ENCODE measurements at regions not wholly inside any gene's neighbourhood (a gene's known extent, or its start where the extent isn't known, plus 50 kb on each side); places are given as distances from the start of the nearest gene placed in this dataset.

DNA sequence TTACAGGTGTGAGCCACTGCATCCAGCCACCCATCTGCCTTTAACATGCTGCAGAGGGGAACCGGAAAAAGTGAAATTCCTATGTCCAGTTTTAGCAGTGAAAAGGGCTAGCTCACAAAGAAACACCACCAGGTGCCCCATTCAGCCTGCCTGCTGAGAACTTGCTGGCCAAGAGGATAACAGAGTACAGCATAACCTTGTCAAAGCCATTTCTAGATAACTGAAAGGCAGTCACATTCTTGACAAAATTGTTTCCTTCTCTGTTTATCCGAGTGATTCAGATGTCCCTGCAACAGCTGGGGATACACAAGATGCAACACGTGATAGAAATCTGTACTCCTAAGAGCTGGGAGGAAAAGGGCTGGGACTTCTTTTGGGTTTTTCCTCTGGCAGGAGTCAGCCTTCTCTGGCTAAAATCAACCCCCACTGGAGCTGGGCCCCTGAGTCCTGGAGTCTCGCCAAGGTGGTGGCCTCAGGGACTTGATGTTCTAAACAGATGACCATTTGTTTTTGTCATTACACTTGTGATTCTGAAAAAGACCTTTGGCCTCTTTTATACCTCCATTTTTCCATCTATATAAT lies 505.4 kb downstream of the BCL11A start:
- DNase-seq (ENCODE audit: low read depth): no peak

DNA sequence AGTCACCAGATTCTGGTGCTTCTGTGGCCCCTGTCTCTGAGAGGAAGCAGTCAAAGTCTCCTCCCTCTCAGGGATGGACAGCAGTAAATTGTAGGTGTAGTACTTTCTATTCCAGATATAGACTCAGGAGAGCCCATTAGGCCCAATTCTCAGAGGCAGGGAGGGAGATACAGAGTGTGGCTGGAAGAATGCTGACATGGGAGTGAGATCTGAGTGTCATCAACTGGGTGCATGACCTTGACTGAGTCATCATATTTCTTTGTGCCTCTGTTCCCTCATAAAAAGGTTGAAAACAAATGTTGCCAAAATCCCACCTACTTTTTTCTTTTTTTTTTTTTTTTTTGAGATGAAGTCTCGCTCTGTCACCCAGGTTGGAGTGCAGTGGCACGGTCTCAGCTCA lies 506.1 kb downstream of the BCL11A start:
- DNase-seq (ENCODE audit: low read depth): no peak

DNA sequence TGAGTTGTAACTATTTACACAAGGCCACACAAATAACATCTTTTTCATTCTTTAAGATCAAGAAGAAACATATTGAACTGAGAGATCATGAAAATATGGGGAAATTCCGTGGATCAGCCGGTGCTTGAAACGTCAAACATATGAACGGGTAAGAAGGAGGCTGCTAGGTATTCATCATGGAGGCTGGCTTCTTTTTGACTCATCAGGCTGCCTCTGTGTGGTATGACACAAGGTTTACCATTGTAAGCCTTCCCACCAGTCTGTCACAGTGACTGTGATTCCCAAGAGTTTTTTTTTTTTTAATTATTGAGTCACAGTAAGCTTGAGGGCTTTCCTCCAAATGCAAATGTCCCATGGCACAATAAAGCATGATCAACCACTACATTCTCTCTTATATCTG lies 506.9 kb downstream of the BCL11A start:
- no peak for DNase-seq (ENCODE audit: low read depth)

DNA sequence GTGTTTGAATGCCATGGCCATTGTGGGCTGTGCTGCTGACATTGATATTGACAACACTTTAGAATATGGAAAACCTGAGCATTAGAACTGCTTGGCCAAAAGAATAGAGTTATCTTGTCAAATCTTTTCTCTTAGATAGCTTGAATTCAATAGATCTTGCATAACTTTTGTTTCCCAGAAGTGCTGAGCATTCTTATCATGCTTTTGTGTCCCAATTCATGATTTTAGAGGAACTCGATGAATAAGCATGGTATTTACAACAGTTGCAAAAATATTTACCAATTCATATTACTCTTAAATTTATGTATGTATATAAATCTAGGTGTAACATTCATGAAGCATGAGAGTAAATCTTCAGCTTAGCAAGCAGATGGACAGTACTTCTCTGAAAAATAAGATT lies 508.0 kb downstream of the BCL11A start:
- DNase-seq (ENCODE audit: low read depth): no peak

DNA sequence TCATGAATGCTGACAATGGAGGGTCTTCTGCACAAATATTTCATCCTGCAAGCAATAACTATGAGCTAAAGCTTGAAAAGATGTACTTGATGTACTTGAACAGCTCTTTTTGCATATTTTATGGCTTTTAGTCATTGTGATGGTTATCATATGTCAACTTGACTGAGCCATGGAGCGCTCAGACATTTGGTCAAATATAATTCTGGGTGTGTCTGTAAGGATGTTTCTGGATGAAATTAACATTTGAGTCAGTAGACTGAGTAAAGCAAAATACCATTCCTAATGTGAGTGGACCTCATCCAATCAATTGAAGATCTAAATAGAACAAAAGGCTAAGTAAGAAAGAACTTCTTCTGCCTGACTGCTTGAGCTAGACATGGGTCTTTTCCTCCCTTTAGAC lies 509.0 kb downstream of the BCL11A start:
- no peak for DNase-seq (ENCODE audit: low read depth)

DNA sequence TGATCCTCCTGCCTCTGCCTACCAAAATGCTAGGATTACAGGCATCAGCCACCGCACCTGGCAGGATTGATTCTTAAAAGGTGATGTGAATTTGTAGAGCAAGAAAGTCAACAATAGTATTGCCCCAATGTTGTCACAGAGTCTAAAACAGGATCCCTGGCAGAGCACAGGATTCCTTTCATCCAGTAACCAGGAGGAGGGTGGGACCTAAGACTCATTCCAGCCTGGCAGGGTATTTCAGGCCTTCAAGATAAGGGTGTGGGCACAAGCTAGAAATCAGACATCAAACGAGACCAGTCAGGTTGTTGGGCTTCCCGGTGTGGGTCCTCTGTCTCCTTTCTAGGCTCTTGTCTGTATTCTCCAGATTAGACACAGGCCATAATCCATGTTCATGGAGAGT lies 511.4 kb downstream of the BCL11A start:
- no peak for DNase-seq (ENCODE audit: low read depth)

DNA sequence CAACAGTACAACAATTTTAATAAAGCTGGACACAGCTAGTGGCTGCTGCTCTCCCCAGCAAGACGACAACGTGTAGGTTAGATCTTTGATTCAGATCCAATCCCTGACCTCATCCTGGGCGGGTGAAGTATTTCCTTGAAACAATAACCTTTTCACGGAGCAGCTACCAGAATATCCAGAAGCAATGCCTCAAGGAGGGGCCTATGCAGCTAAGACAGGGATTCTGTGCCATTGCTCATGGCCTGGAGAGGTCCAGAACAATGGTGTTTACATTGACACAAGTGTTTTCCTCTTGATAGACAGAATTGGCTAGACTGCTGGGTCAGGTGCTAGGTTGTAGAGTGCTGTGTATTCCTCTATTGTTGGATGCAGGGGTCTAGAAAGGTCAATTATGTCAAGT lies 520.1 kb downstream of the BCL11A start:
- DNase-seq (ENCODE audit: low read depth): no peak

DNA sequence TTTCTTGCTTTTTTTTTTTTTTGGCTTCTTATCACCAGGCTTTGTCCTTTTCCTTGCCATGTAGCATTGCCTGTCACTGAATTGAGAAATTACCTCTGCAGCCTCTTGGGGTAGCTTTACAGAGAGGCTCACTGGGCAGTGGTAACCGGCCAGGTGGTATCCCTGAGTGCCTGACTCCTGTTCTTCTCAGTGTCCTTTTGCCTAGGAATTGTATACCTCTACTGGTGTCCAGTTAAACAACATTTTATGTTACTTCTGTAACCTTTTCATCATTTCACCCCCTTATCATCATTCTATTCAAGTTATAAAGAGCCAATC lies 523.9 kb downstream of the BCL11A start:
- no peak for DNase-seq (ENCODE audit: low read depth)

DNA sequence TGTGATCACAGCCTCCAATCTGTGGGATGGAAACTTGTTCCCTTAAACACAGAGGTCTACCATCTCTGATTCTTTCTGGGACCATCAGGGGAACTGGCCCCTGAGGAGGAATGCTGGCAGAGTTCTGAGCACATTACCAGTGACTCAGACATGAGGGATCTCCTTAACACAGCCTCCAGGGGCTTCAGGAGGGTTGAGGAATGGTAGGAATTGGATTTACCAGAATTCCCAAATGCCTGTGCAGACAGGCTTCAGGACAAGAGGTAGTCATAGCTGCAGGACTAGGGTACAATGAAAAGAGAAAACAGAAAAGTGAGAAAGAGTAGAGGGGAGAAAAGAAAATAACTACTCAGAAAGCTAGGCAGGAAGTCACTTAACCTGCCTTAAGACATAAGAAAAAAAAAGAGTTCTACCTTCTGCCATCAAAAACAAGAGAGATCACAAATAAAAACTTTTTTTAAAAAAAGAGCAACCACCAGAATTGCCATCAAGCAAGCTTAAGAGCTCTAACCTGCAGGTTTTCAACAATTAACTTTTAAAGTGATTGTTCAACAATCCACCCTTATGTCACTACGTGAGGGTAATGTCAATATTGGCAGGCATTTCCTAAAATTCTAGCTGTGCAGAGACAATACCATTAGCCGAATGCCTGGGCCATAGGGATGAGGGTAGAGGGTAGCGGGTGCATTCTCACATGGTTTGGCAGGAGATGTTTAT lies 524.4 kb downstream of the BCL11A start:
- no peak for DNase-seq (ENCODE audit: low read depth)

DNA sequence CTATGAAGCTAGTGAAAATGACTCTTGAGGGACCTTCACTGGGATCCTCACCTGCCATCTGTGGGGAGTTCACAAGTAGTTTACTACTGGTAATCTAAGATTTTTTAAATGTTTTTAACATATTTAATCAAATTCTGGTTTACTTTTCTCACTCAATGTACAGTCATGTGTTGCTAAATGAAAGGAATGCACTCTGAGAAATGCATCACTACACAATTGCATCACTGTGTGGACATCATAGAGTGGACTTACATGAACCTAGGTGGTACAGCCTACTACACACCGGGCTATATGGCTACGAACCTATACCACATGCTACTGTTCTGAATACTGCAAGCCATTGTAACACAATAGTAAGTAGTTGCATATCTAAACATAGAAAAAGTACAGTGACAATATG lies 528.0 kb downstream of the BCL11A start:
- DNase-seq (ENCODE audit: low read depth): no peak

DNA sequence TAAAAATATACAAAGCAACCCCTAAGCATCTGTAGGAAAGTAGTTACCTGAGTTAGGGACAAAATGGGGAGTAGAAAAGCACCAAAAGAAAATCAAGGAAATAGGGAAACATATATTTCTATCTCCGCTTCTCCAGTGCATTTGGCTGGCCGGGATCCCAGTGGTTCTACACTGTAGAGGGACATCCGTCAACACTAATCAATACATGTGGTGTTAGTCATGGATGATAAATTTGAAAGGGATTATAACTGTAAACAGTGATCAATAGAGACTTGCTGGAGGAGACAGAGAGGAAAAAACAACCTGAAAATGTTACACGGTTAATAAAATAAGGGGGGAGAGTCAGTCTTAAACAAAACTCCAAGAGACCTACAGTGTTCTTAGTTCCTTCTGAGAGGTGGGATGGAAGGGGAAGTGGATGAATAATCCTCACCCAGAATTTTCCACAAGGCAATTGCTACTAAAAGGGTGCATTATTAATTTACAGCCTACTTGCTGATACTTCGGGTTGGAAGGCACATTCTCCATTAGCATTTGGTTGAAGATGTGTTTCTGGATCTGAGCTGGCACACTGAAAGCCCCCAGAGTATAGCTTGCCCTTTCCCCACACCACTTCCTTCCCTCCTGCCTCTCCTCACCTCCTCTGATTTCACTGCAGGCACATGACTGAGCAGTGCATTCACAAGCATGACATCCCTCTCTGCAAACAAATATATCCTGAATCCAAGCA lies 530.0 kb downstream of the BCL11A start:
- DNase-seq (ENCODE audit: low read depth): no peak

DNA sequence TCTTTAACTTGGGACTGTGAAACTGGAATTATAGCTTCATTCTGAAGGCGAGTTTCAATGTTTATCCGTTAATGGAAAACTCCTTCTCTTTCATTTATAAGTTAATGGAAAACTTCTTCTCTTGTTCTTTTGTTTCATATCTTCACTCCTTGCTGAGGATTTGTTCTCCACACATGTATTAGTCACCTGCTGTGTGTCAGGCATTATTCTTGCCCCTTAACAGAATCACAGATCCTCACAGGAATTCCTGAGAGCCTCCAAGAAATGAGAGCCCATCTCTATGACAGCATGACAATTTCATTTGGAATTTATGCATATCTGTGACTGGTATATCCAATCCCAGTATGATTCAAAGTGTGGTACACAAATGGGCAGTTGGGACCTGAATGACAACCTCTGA lies 545.8 kb downstream of the BCL11A start:
- DNase-seq (ENCODE audit: low read depth): no peak

DNA sequence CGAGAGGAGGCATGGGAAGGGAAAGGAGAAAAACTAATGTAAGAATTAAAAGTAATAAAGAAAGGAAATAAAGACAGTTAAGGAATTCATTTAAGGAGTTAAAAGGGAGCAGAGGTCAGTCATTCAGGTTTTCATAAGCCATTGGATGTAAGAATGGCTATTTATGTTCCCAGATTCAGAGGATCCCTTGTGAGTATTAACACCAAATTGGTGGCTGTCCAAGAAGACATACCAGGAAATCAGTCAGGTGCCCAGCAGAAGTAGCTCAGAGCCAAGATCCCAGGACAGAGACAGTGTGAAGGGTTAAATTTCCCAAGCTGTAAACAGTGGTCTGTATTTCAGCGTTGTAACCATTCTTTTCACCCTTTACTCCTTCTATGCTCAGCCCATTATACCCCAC lies 550.4 kb downstream of the BCL11A start:
- no peak for DNase-seq (ENCODE audit: low read depth)

DNA sequence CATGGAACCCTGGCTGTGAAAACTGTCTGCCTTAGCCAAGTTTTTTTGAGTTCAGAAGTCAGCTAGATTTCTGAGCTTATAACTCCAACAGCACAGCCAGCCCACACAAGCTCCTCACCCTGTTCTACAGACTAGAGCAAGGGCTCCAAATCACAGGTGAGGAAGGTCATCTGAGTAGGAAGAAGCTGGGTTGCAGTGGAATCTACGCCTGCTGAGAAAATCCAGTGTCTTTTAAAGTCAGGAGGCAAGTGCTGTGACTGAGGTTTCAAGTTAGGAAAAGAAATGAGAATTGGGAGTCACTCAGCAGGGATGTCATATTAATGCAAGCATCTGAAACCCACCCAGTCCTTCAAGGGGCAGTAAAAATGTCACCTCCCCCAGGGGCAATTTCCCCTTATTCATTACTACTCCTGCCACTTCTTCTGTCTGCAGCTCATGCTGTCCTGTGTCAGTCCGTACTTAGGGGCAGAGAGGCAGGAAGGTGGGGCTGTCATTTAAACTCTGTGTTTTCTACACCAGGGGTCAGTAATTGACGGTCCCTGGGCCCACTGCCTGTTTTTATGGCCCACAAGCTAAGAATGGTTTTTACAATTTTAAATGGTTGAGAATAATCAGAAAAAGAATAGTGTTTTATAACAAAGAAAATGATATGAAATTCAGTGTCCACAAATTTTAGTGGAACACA lies 551.1 kb downstream of the BCL11A start:
- DNase-seq (ENCODE audit: low read depth): no peak

DNA sequence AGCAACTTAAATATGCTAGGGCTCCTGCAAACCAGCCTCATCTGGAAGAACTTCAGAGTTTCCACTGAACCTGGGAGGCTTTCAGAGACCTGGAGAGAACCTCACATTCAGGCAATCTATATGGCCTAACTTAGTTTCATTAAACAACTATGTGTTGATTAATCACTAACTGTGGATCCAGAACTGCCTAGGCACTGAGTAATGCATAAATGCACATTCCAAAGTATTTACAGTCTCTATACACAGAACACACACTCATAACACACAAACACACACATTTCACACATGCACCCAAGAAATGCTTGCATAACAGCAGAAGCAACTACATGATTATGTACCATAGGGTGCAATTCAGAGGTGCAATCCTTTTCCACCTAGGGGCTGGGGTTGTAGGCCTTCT lies 552.8 kb downstream of the BCL11A start:
- no peak for DNase-seq (ENCODE audit: low read depth)

DNA sequence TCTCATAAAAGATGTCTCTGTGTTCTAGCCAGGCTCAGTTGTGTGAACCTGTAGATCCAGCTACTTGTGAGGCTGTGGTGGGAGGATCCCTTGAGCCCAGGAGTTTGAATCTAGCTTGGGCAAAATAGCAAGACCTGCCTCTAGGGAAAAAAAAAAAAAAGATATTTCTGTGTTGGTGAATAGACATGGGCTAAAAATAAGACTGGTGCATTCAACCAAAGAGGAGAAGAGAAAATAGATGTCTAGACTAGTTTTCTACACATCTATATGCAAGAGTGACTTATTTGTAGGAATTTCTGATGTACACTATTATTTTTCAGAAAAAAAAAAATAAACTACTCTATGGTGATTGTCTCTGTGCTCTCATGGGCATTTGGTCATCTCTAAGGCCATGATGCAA lies 555.1 kb downstream of the BCL11A start:
- DNase-seq (ENCODE audit: low read depth): no peak

DNA sequence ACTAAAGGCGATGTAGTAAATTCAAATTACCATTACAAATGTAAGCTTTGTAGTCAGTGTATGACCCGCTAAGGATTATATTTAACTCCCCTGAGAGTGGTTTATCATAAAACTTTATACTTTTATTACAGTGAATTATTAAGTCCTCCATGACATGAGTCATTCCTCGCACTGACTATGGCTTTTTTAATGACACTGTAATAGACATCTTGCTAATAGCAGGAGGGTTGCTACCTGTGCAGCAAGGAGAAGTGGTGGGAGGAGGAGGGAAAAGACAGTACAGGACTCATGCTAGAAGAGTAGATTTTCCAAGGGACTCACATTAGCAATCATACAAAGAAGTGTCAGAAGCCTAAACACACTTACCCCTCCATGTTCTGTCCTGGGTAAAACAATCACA lies 556.1 kb downstream of the BCL11A start:
- DNase-seq (ENCODE audit: low read depth): no peak

DNA sequence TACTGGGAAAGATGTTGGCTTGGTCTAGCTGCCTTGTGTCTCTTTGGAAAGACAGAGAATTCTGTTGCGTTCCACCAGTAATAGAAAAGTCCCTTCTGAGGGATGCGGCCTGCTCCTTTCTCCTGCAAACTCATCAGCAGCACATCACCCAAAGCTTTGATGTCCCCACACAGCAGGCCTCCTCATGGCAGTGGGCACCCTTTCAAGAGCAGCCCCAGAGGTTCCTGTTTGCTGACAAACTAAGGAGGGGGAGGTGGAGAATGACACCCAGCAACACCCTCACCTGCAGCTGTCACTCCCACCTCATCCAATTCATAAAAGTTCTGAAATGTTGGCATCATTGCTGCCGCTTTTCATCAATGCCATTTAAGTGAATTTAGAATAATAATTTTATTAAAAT lies 556.6 kb downstream of the BCL11A start:
- DNase-seq (ENCODE audit: low read depth): no peak

DNA sequence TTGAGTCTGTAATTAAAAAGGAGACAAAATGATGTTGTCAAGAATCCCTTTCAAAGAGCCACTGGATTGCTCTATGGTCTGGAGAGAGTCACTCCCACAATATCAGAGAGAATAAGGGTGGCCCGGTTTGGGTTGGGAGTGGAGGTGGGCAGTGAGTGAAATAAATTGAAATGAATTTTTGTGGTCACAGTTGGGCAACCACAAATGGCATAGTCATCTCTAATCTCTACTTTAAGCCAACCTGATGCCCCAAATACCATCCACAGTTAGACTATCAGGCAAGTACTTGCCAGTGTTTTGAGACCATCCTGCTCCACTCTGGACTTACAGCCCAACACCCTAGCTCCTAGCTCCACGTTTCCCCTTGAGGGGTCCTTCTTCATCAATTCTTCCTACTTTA lies 559.7 kb downstream of the BCL11A start:
- DNase-seq (ENCODE audit: low read depth): no peak

DNA sequence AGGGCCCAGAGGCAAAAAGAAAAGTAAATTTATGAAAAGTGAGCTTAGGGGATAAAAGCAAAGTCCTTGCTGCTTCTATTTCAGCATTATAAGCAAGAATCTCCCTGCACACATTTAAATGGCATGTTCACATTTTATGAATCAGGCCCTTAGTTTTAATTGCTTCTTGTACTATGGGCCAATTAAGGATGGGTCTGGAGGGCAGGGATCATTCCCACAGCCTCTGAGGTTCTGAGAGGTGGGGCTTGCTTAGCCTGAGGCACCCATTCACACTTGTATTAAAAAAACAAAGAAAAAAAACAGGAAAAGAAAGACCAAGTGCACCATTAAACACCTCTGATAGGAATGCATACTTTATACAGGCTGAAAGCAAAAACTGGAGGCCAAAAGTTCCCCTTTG lies 565.1 kb downstream of the BCL11A start:
- no peak for DNase-seq (ENCODE audit: low read depth)

DNA sequence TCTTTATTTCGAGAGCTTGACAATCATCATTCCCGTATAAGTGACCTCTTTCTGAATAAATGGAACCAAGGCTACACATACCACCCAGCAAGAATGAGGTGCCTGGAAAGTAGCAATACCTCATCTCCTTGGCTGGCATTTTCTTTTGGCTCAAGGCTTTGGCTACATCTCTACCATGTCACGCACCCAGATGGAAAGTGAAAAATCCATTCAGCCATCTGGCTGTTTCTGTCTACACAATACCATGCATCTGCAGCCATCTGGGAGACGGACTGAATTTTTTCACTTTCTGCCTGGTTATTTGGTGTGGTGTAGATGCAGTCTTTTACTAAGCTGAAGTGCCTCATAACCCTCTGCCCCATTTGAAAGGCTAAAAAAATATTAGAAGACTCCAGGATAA lies 566.9 kb downstream of the BCL11A start:
- no peak for DNase-seq (ENCODE audit: low read depth)

DNA sequence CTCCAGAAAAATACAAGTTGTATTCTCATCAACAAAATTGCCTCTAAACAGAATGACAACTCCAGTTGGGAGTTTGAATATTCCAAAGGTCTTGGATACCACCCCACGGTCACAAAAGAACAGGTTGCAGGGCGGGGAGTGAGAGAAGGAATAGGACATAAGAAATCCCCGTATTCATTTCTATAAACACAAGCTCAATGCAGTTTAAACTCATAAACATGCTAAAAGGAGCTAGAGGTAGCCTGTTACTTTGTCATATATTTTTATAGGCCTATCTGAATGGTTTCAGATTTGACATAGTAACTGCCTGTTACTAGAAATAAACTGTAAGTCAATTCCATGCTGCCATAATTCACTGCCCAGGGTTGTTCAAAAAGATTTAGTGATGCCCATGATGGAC lies 567.5 kb downstream of the BCL11A start:
- no peak for DNase-seq (ENCODE audit: low read depth)

DNA sequence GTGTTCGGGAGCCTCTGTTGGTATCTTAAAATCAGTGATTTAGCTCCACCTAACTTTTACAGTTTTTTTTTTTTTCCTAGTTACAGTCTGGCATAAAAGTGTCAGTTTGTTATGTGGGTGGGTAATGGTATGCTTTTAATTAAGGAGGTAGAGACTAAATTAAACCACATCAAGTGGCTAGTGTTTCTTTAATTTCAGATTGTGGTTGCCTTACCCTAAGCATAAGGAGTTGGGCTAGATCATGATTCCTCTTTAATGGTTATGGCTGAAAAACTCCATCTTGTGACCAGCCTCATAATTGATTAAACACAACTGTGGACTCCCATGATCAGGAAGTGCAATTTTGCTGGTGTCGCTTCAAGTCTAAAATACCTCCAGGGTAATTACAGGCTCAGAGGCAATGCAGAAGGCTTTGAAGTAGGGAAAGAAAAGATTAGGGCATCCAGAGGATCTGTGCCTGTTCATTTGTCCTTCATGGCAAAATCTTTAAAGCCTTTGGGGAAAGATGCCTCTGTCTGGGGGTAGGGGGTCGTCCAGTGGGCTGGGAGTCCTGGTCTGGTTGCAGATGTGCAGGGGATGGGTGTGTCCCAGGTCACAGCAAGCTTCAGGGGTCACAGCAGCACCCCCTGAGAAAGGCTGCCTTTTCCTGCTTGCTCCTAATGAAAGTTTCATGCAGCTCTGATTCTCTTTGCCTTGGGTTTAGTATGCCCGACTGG lies 579.2 kb downstream of the BCL11A start:
- DNase-seq (ENCODE audit: low read depth): no peak

Data from GM04504 (cell line).